ENCODE measurements at regions not wholly inside any gene's neighbourhood (a gene's known extent, or its start where the extent isn't known, plus 50 kb on each side); places are given as distances from the start of the nearest gene placed in this dataset.

GRCh38 chr9:28801144-28801799 is 1228.0 kb upstream of the C9orf72 start:
- H3K4me3 ChIP-seq (replicated peaks; ENCODE audit: low read depth, low read length): no peak overlapping the region
- TF ChIP-seq CTCF (IDR thresholded peaks at IDR 0.05; ENCODE audit: low read length, missing control alignments): no peak
- no peak for DNase-seq (ENCODE audit: low read depth)

GRCh38 chr9:28805197-28805596 is 1231.9 kb upstream of the C9orf72 start:
- DNase-seq (ENCODE audit: low read depth): no peak
- no peak overlapping the region for H3K4me3 ChIP-seq (replicated peaks; ENCODE audit: low read depth, low read length)
- no peak for TF ChIP-seq CTCF (IDR thresholded peaks at IDR 0.05; ENCODE audit: low read length, missing control alignments)

- TF ChIP-seq CTCF (IDR thresholded peaks at IDR 0.05; ENCODE audit: low read length, missing control alignments): no peak
- H3K4me3 ChIP-seq (replicated peaks; ENCODE audit: low read depth, low read length): no peak overlapping the region
- peak; percentile 74 for DNase-seq (ENCODE audit: low read depth)
Measured at GRCh38 chr9:28808042-28808441, 1234.8 kb upstream of the C9orf72 start.

GRCh38 chr9:28810388-28811075 is 1237.3 kb upstream of the C9orf72 start:
- no peak overlapping the region for H3K4me3 ChIP-seq (replicated peaks; ENCODE audit: low read depth, low read length)
- TF ChIP-seq CTCF (IDR thresholded peaks at IDR 0.05; ENCODE audit: low read length, missing control alignments): no peak
- peak; percentile 44 for DNase-seq (ENCODE audit: low read depth)

GRCh38 chr9:28820741-28821140 is 1247.5 kb upstream of the C9orf72 start:
- DNase-seq (ENCODE audit: low read depth): no peak
- H3K4me3 ChIP-seq (replicated peaks; ENCODE audit: low read depth, low read length): no peak overlapping the region
- TF ChIP-seq CTCF (IDR thresholded peaks at IDR 0.05; ENCODE audit: low read length, missing control alignments): no peak

- no peak for TF ChIP-seq CTCF (IDR thresholded peaks at IDR 0.05; ENCODE audit: low read length, missing control alignments)
- no peak for DNase-seq (ENCODE audit: low read depth)
- no peak overlapping the region for H3K4me3 ChIP-seq (replicated peaks; ENCODE audit: low read depth, low read length)
Measured at GRCh38 chr9:28821240-28821639, 1248.0 kb upstream of the C9orf72 start.

Measured in fibroblast of pulmonary artery (primary cell).